ENCODE measurements at regions not wholly inside any gene's neighbourhood (a gene's known extent, or its start where the extent isn't known, plus 50 kb on each side); places are given as distances from the start of the nearest gene placed in this dataset.
"Not testable (repeated sequence)": the region's sequence is repeated elsewhere in the genome, so short reads cannot be mapped to it uniquely, and the experiment has no call there.

- no peak for TF ChIP-seq ZFX (IDR thresholded peaks at IDR 0.05; ENCODE audit: borderline replicate concordance)
- TF ChIP-seq, protein P1, sequence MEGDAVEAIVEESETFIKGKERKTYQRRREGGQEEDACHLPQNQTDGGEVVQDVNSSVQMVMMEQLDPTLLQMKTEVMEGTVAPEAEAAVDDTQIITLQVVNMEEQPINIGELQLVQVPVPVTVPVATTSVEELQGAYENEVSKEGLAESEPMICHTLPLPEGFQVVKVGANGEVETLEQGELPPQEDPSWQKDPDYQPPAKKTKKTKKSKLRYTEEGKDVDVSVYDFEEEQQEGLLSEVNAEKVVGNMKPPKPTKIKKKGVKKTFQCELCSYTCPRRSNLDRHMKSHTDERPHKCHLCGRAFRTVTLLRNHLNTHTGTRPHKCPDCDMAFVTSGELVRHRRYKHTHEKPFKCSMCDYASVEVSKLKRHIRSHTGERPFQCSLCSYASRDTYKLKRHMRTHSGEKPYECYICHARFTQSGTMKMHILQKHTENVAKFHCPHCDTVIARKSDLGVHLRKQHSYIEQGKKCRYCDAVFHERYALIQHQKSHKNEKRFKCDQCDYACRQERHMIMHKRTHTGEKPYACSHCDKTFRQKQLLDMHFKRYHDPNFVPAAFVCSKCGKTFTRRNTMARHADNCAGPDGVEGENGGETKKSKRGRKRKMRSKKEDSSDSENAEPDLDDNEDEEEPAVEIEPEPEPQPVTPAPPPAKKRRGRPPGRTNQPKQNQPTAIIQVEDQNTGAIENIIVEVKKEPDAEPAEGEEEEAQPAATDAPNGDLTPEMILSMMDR (IDR thresholded peaks at IDR 0.05): no peak
- no peak overlapping the region for H3K27ac ChIP-seq
These were observed 141.1 kb downstream of the FBXO4 start for GRCh38 chr5:42066131-42066530.

DNA sequence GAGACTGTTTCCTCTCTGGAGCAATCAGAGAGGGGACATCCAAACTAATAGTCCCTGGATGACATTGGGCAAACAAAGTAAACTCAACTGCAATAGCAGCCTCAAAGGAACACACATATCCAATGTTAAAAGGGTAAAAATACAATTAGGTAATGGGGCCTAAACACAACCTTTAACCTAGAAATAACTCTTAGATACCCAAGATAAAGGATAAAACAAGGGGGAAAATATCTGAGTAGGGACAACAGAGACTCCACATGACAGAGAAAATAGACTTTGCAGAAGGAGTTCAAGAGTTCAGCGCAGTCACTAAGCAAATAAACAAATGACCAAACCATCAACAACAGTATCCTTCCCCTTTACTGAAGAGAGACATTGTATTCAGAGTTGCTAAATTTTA is 149.3 kb downstream of the FBXO4 start:
- no peak overlapping the region for H3K27ac ChIP-seq
- no peak for TF ChIP-seq ZFX (IDR thresholded peaks at IDR 0.05; ENCODE audit: borderline replicate concordance)
- TF ChIP-seq, protein P1 (IDR thresholded peaks at IDR 0.05): no peak

DNA sequence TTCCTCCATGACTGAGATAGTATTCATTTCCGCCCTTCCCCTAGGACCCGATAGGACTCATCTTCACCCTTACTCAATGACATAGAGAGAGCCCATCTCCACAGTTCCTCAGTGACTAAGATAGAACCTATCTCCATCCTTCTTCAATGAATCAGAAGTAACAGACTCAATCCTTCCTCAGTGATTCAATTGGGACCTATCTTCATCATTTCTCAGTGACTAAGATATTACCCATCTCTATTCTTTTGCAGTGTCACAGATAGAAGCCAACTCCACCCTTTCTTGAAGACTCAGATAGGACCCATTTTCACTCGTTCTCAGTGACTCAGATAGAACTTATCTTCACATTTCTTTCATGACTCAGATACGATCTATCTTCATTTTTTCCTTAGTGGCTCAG is 164.6 kb downstream of the FBXO4 start:
- no peak for TF ChIP-seq ZFX (IDR thresholded peaks at IDR 0.05; ENCODE audit: borderline replicate concordance)
- TF ChIP-seq, protein P1 (IDR thresholded peaks at IDR 0.05): no peak
- no peak overlapping the region for H3K27ac ChIP-seq

- TF ChIP-seq, protein P1 (IDR thresholded peaks at IDR 0.05): no peak
- TF ChIP-seq ZFX (IDR thresholded peaks at IDR 0.05; ENCODE audit: borderline replicate concordance): no peak
- H3K27ac ChIP-seq: no peak overlapping the region
These were observed 165.1 kb downstream of the FBXO4 start for GRCh38 chr5:42090162-42090561.

DNA sequence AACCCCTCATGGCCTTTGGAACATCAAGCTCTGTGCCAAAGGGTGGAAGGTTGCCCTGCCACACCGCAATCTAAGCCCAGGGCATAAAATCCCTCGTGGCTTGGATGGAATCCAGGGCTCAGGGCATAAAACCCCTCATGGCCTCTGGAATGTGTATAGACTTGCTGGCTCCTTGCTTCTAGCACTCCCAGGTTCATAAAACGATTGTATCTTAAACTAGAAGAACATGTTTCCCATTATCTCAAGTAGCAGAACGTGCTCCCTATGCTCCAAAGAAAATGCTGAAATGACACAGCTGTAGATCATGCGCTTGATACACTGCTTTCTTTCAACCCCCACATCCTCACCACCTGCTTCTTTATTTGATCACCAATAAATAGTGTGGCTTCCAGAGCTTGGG is 174.8 kb downstream of the FBXO4 start:
- H3K27ac ChIP-seq: not testable (repeated sequence)

DNA sequence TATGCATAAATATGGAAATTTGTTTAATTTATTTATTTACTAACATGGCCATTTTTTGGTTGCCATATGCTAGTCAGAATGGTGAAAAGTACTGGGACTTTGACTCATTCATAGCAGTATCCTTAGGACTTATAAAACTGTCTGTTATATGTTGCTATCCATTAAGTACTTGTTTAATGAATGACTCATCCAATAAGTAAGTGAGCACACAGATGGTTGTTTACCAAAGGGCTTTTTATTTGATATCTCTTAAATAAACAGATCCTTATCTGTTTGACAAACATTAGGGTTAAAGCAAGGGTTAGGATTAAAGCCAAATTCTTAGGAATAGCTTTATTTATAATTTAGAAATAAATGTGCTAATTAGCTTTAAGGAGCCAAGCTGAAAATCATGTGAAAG is 183.4 kb downstream of the FBXO4 start:
- TF ChIP-seq, protein P1 (IDR thresholded peaks at IDR 0.05): no peak
- TF ChIP-seq ZFX (IDR thresholded peaks at IDR 0.05; ENCODE audit: borderline replicate concordance): no peak
- H3K27ac ChIP-seq: peak overlapping the region; percentile 16; the same call in 1 of the 2 replicates

- H3K27ac ChIP-seq: peak overlapping the region; percentile 16
- no peak for TF ChIP-seq ZFX (IDR thresholded peaks at IDR 0.05; ENCODE audit: borderline replicate concordance)
- TF ChIP-seq, protein P1 (IDR thresholded peaks at IDR 0.05): no peak
These were observed 184.0 kb downstream of the FBXO4 start for GRCh38 chr5:42109006-42109572.

DNA sequence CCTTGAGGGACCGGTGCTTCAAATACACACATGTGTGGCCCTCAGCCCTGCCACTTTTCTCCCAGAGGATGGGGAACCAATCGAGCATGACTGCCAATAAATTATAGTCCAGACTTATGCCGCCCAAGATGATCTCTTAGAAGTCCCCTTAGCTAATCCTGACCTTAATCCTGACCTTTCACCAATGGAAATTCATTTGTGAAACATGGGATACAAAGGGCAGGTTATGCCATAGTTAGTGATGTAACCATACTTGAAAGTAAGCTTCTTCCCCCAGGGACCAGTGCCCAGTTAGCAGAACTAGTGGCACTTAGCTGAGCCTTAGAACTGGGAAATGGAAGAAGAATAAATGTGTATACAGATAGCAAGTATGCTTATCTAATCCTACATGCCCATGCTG is 190.6 kb downstream of the FBXO4 start:
- H3K27ac ChIP-seq: not testable (repeated sequence)
